Urothelium cell line (cell line): ENCODE measurements at regions not wholly inside any gene's neighbourhood (a gene's known extent, or its start where the extent isn't known, plus 50 kb on each side); places are given as distances from the start of the nearest gene placed in this dataset.
A peak's percentile ranks its signal among the peaks of the same experiment; 100 is the strongest.

Experiments
- DNase-seq: peaks from one replicate; pipeline ENCODE4 v3.0.0; 2011; ENCODE audit warnings: low spot score, mixed read lengths
- FAIRE-seq: peaks from 2 replicates; lab custom pipeline; 2011; peaks lifted over from hg19 to GRCh38; lab: Jason Lieb, UNC

- no peak for DNase-seq
- FAIRE-seq = no peak
Observed at GRCh38 chr2:146950911-146951310, 893.9 kb upstream of the ACVR2A start.

- FAIRE-seq (no peak), DNase-seq (no peak)
Observed at GRCh38 chr2:146950361-146950760, 894.5 kb upstream of the ACVR2A start.

- DNase-seq = no peak
Observed at GRCh38 chr2:146949400-146949799, 895.4 kb upstream of the ACVR2A start.

GRCh38 chr2:146944601-146945000, 900.2 kb upstream of the ACVR2A start:
- no peak for FAIRE-seq
- no peak for DNase-seq

More at GRCh38 chr2:146949400-146949799, 895.4 kb upstream of the ACVR2A start:
- no peak for FAIRE-seq

- DNase-seq (no peak), FAIRE-seq (no peak)
Observed at GRCh38 chr2:146939991-146940685, 904.7 kb upstream of the ACVR2A start.

- no peak for DNase-seq
- no peak for FAIRE-seq
Observed at GRCh38 chr2:146934921-146935320, 909.9 kb upstream of the ACVR2A start.

GRCh38 chr2:146931109-146931508, 913.7 kb upstream of the ACVR2A start:
- no peak for DNase-seq
- FAIRE-seq = no peak

GRCh38 chr2:146927080-146927711, 917.6 kb upstream of the ACVR2A start:
- peak; percentile 44 for DNase-seq
- no peak for FAIRE-seq

GRCh38 chr2:146918280-146918679, 926.5 kb upstream of the ACVR2A start:
- FAIRE-seq (no peak), DNase-seq (no peak)

- no peak for FAIRE-seq
- DNase-seq = no peak
Observed at GRCh38 chr2:146917431-146918042, 927.3 kb upstream of the ACVR2A start.

GRCh38 chr2:146916914-146917313, 927.9 kb upstream of the ACVR2A start:
- FAIRE-seq (no peak), DNase-seq (no peak)

- FAIRE-seq = no peak
- DNase-seq = no peak
Observed at GRCh38 chr2:146913476-146913875, 931.4 kb upstream of the ACVR2A start.

GRCh38 chr2:146912536-146912935, 932.3 kb upstream of the ACVR2A start:
- FAIRE-seq (no peak), DNase-seq (no peak)

- no peak for DNase-seq
- no peak for FAIRE-seq
Observed at GRCh38 chr2:146908776-146909175, 936.1 kb upstream of the ACVR2A start.

GRCh38 chr2:146898083-146898482, 946.7 kb upstream of the ACVR2A start:
- FAIRE-seq (no peak), DNase-seq (no peak)

GRCh38 chr2:146894514-146894913, 950.3 kb upstream of the ACVR2A start:
- FAIRE-seq (no peak), DNase-seq (no peak)

GRCh38 chr2:146893500-146894041, 951.3 kb upstream of the ACVR2A start:
- no peak for DNase-seq
- FAIRE-seq = no peak

- no peak for DNase-seq
Observed at GRCh38 chr2:146890491-146890890, 954.3 kb upstream of the ACVR2A start.

GRCh38 chr2:146879882-146880281, 964.9 kb upstream of the ACVR2A start:
- DNase-seq (peak; percentile 16), FAIRE-seq (no peak)

More at GRCh38 chr2:146890491-146890890, 954.3 kb upstream of the ACVR2A start:
- no peak for FAIRE-seq

- DNase-seq (peak; percentile 77), FAIRE-seq (peak; percentile 87)
Observed at GRCh38 chr2:146874260-146874658, 970.6 kb upstream of the ACVR2A start.

- FAIRE-seq = no peak
- peak; percentile 5 for DNase-seq
Observed at GRCh38 chr2:146873646-146874259, 971.1 kb upstream of the ACVR2A start.
